ELF-1 (cell line): ENCODE measurements at regions not wholly inside any gene's neighbourhood (a gene's known extent, or its start where the extent isn't known, plus 50 kb on each side); places are given as distances from the start of the nearest gene placed in this dataset.
A peak's percentile ranks its signal among the peaks of the same experiment; 100 is the strongest.
"Not testable (repeated sequence)": the region's sequence is repeated elsewhere in the genome, so short reads cannot be mapped to it uniquely, and the experiment has no call there.

ENCODE experiments used
- DNase-seq: peaks from one replicate; pipeline ENCODE4 v3.0.0-alpha.2; 2016; ENCODE audit warnings: low read depth, low spot score

DNA sequence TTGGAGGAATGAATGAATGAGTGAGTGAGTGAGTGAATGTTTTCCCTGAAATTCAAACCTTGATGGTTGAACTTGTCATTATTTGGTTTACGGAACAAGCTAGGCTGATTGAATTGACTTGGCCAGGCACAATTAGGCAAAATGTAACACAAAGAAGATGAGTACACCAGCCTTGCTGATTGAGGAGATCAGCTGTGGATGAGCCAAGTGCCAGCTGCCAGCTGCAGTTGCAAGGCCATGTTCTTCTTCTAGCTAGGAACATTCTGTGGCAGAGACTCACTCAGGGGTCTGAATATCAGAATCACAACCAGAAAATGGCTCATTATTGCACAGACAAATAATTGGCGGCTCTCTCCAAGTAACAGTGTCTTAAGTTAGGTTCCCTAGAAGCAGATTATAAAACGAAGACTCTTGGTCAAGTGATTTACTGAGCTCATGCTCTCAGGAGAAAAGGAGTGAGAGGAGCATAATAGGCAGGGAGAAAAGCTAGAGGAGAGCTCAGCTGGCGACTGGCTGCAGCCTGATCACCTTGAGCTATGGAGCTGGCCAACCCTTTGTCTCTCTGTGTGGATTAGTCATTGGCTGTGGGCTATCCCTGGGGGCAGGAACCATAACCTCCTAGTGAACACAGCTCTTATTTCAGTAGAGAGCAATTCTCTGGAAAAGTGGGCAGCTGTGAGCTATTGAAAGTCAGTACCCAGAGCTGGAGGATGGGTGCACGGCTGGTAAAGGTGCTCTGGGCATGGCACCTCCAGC, 225.3 kb upstream of the SERP2 start:
- peak; percentile 68 for DNase-seq

DNA sequence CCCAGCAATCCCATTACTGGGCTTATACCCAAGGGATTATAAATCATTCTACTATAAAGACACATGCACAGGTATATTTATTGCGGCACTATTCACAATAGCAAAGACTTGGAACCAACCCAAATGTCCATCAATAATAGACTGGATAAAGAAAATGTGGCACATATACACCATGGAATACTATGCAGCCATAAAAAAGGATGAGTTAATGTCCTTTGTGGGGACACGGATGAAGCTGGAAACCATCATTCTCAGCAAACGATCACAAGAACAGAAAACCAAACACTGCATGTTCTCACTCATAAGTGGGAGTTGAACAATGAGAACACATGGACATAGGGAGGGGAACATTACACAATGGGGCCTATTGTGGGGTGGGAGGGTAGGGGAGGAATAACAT, 224.4 kb upstream of the SERP2 start:
- not testable (repeated sequence) for DNase-seq

- DNase-seq: no peak
Measured at GRCh38 chr13:44149821-44150220, 223.8 kb upstream of the SERP2 start.

GRCh38 chr13:44151474-44151873, 222.2 kb upstream of the SERP2 start:
- DNase-seq: no peak

DNA sequence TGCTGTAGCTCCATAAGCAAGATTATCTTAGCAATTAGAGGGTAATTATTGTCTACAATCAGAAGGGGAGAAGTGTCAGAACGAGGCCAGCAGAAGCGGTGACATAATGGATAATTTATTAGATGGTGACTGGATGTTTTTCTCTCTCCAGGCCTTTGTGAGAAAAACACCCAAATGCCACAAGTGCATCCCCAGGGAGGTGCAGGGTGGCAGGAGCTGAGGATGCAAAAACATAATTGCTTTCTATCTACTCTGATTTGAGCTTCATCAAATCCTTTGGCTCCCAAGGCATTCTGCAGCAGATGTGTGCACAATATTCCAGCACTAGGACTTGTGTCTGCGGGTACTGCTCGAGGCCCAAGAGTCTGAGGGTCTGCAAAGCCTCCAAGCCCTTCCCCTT, 220.1 kb upstream of the SERP2 start:
- no peak for DNase-seq

- DNase-seq: peak; percentile 79
Measured at GRCh38 chr13:44155422-44156293, 218.0 kb upstream of the SERP2 start.

- no peak for DNase-seq
Measured at GRCh38 chr13:44156294-44156658, 217.3 kb upstream of the SERP2 start.

GRCh38 chr13:44157606-44158005, 216.0 kb upstream of the SERP2 start:
- DNase-seq: no peak

- DNase-seq: no peak
Measured at GRCh38 chr13:44158098-44158521, 215.5 kb upstream of the SERP2 start.

DNA sequence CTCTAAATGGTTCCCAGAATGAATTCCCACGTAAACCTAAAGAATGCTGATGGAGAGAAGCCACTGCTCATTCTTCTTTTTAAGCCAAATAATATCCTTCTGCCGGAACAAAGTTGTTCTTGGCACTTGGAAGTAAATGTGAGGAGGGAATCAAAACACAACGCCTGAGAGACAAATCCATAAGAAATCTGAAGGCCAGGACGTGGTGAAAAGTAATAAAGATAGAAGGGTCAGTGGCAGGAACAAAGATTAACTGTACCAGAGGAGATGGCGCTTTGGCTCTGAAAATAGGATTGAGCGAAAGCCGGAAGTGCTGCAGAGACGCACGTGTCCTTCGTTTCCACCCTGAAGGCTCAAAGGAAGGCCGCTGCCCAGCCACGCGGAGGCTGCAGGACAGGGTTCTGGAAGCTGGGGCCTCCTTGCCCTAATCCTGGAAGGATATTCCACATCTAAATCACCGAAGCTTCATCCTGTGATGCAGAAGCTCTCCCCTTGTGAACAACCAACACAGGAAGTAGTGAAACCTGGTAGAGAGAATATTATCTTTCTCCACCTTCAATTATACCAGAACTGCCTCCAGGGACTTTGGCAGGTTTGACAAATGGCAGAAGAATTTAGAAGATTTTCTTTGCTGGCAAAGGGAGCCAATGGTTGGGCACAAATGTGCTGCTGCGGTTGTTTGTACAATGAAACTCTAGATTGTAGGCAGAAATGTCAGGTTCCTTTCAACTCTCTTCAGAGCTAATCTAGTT, 214.6 kb upstream of the SERP2 start:
- DNase-seq: no peak

DNA sequence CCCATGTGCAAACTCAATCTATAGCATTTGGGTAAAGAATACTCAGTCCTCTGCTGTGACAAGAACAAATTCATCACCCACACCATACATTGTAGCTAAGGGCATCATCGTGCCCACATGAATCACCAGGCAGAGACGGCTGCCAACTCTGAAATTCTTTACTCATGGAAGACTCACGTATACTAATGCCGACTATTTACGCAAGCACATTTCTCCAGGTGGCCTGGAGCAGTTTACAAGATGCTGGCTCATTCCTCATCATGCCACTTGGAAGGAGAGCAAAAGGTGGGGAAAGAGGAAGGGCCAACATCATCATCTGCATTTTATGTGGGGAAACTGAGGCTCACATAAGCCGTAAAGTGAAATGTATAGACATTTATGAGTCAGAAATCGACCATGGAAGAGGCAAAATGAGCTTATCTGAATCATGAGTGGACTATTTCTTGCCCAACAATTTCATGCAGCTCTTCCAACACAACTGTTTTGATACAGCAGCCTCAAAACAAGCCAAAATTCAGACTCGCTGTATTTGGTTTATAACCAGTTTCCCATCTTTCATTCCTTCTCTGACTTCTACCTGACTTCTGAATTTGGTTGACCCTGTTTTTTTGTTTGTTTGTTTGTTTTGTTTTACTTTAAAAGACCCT, 213.9 kb upstream of the SERP2 start:
- DNase-seq: no peak

GRCh38 chr13:44160591-44161191, 212.9 kb upstream of the SERP2 start:
- DNase-seq: no peak

GRCh38 chr13:44163108-44163507, 210.5 kb upstream of the SERP2 start:
- no peak for DNase-seq

- DNase-seq: no peak
Measured at GRCh38 chr13:44165221-44165888, 208.3 kb upstream of the SERP2 start.

DNA sequence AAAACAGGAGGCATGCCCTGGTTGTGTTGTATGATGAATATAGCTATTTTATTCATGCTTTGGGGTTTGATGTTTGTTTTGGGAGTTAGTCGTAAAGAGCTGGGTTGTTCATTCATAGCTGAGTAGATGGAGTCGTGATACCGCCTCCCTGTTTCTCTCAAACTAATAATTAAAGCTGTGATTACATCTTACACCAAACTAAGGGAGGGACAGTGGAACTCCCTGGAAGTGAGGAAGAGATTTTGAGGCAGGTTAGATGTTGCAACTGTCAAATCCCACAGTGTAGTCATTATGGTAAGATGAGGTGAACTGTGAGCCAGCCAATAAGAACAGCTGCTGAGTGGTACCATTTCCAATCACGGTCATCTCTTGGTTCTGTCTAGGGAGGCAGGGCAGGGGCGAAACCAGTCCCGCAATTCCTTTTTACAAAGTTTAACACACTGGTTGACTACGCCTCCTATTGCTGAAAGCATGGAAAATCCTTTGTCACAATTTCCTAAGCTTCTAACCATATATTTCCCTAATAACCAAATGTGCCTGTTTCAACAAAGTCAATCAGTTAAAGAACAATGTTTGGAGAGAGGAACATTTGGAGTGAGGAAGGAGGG, 207.6 kb upstream of the SERP2 start:
- no peak for DNase-seq

DNA sequence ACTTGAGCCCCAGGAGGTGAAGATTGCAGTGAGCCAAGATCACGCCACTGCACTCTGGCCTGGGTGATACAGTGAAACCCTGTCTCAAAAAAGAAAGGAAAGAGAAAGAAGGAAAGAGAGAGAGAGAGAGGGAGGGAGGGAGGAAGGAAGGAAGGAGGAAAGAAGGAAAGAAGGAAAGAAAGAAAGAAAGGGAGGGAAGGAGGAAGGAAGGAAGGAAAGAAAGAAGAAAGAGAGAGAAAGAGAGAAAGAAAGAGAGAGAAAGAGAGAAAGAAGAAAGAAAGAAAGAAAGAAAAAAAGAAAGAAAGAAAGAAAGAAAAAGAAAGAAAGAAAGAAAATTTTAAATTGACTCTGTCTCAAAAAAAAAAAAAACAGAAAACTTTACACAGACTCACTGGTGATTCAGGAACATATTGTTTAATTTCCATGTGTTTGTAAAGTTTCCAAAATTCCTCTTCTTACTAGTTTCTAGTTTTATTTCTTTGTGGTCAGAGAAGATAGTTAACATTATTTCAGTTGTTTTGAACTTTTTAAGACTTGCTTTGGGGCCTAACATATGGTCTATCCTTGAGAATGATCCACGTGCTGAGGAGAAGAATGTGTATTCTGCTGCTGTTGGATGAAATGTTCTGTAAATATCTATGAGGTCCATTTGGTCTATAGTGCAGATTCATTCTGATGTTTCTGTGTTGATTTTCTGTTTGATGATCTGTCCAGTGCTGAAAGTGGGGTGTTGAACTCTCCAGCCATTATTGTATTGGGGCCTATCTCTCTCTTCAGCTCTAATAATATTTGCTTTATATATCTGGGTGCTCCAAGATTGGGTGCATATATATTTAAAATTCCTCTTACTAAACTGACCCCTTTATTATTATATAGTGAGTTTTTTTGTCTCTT, 204.4 kb upstream of the SERP2 start:
- DNase-seq: no peak

- DNase-seq: no peak
Measured at GRCh38 chr13:44170731-44171130, 202.9 kb upstream of the SERP2 start.

DNA sequence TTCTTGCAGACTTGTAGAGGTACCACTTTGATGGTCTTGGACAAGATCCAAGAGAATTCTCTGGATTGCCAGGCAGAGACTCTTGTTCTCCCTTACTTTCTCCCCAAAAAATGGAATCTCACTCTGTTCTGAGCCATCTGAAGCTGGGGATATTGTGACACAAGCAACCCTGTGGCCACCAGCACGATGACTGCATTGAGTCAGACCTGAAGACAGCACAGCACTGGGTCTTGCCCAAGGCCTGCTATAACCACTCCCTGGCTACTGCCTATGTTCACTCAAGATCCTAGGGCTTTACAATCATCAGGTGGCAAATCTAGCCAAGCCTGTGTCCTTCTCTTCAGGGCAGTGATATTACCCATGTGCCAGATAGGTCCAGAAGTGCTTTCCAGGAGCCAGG, 202.5 kb upstream of the SERP2 start:
- no peak for DNase-seq

DNA sequence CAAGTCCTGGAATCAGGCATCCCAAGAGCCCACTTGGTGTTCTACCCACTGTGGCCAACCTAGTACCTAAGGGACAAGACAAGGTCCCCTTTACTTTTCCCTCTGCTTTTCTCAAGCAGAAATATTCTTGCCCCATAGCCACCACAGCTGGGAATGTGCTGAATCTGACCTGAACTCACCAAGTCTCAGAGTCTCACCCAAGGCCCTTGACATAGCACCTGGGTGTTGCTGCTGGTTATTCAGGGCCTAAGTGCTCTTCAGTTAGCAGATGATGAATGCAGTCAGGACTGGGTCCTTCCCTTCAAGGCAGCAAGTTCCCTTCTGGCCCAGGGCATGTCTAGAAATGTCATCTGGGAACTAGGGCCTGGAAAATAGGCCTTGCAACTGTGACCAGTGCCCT, 201.8 kb upstream of the SERP2 start:
- no peak for DNase-seq
